H1 (cell line): ENCODE measurements at regions not wholly inside any gene's neighbourhood (a gene's known extent, or its start where the extent isn't known, plus 50 kb on each side); places are given as distances from the start of the nearest gene placed in this dataset.

ENCODE experiments used
- BRCA1 ChIP-seq: IDR thresholded peaks from 2 replicates; pipeline ENCODE4 v1.6.1; 2012; ENCODE audit warnings: low read depth, low read length, improper control_type of control experiment
- GABPA ChIP-seq: IDR thresholded peaks from 2 replicates; pipeline ENCODE4 v1.6.1; 2011; ENCODE audit warnings: mild to moderate bottlenecking, low read length, moderate library complexity, borderline replicate concordance; ENCODE audit not compliant: insufficient read depth
- SP2 ChIP-seq: IDR thresholded peaks from 2 replicates; pipeline ENCODE4 v1.6.1; 2012; ENCODE audit warnings: mild to moderate bottlenecking, low read length, inconsistent platforms
- SUZ12 ChIP-seq: fragments of 200-600 bp; sonication (generic); IDR thresholded peaks from 2 replicates; pipeline ENCODE4 v1.6.1; 2012; ENCODE audit warnings: mild to moderate bottlenecking, inconsistent platforms, low read length, moderate library complexity, mixed read lengths
- TBP ChIP-seq: IDR thresholded peaks from 2 replicates; pipeline ENCODE4 v1.6.1; 2011; ENCODE audit warnings: low read depth, low read length, improper control_type of control experiment
- TF ChIP-seq, protein P1 (sequence below): IDR thresholded peaks from 2 replicates; pipeline ENCODE4 v1.6.1; 2012; ENCODE audit warnings: low read length, inconsistent platforms

DNA sequence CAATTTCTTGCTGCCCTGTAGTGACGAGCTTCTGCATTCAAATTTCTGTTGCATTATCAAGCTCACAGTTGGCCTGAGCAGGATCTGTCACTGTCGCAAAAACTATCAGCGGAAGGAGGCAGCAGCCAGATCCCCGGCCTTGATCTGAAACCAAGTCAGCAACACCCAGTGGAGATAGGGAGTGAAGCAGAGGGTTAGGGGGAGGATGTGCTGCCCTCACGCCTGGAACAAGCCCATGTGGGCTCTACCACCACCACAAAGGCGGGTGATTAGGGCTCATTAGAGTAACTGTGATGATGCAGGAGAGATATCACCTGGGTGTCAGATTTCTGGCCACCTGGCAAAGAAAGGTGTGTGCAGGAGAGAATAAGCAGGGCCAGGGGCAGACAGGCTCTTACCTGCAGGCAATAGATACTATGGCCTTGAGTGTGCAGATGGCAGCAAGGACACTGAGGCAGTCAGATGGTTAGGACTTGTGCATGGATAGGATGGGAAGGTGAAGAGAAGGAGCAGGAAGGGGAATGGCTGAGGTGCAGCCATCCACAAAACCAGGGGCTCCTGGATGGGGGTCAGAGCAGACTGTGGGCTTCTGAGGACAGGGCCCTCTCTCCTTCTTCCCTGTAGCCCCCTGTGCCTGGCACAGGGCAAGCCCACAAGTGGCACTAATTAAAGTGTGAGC lies 417.3 kb downstream of the RPS24 start (continued):
- TF ChIP-seq GABPA (no peak), TBP (no peak), SUZ12 (no peak), SP2 (no peak), BRCA1 (no peak)
- TF ChIP-seq, protein P1, sequence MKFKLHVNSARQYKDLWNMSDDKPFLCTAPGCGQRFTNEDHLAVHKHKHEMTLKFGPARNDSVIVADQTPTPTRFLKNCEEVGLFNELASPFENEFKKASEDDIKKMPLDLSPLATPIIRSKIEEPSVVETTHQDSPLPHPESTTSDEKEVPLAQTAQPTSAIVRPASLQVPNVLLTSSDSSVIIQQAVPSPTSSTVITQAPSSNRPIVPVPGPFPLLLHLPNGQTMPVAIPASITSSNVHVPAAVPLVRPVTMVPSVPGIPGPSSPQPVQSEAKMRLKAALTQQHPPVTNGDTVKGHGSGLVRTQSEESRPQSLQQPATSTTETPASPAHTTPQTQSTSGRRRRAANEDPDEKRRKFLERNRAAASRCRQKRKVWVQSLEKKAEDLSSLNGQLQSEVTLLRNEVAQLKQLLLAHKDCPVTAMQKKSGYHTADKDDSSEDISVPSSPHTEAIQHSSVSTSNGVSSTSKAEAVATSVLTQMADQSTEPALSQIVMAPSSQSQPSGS, result no peak
